Vagina (tissue), 2 donors: ENCODE measurements at regions not wholly inside any gene's neighbourhood (a gene's known extent, or its start where the extent isn't known, plus 50 kb on each side); places are given as distances from the start of the nearest gene placed in this dataset.

Source experiments
- DNase-seq, 2 donors: peaks; one replicate each; pipeline ENCODE4 v3.0.0-alpha.2; 2017; ENCODE audit errors: extremely low spot score in 2 of 2
- H3K27ac ChIP-seq: fragments of 200-600 bp; sonication (generic); one replicate; pipeline ENCODE4 v1.5.1; 2019
- H3K27me3 ChIP-seq: fragments of 200-600 bp; sonication (generic); one replicate; pipeline ENCODE4 v1.5.1; 2019
- H3K36me3 ChIP-seq, 2 donors: fragments of 200-600 bp; sonication (generic); one replicate each; pipeline ENCODE4 v1.5.1; 2017 to 2019
- H3K4me1 ChIP-seq: fragments of 200-600 bp; sonication (generic); one replicate; pipeline ENCODE4 v1.5.1; 2019
- H3K4me3 ChIP-seq, 2 donors: fragments of 200-600 bp; sonication (generic); 1 replicate in 1 of 2; 2 replicates in 1 of 2; pipeline ENCODE4 v1.5.1; 2016 to 2019
- H3K9me3 ChIP-seq: fragments of 200-600 bp; sonication (generic); one replicate; pipeline ENCODE4 v1.5.1; 2019
- CTCF ChIP-seq, 3 experiments: fragments of 450-650 bp in 2 of 3; fragments of 200-600 bp in 1 of 3; sonication (generic) in 1 of 3; IDR thresholded peaks; one replicate each; pipeline ENCODE4 v1.5.1; 2017 to 2019; ENCODE audit warnings: antibody characterized with exemption in 3 of 3, mild to moderate bottlenecking in 2 of 3, moderate library complexity in 2 of 3
- POLR2A ChIP-seq, 2 donors: fragments of 450-650 bp; IDR thresholded peaks; one replicate each; pipeline ENCODE4 v1.6.1; 2017; ENCODE audit warnings: antibody characterized with exemption in 2 of 2, mild to moderate bottlenecking in 2 of 2, moderate library complexity in 2 of 2
- POLR2AphosphoS5 ChIP-seq, 2 donors: sonication (generic); formaldehyde crosslinking; IDR thresholded peaks; one replicate each; pipeline ENCODE4 v1.9.0; 2017; ENCODE audit warnings: antibody characterized with exemption in 2 of 2, mild to moderate bottlenecking in 2 of 2, low read depth in 1 of 2; ENCODE audit not compliant: insufficient read depth in 1 of 2
- intact Hi-C: fragments of 100-400 bp; cut with DNase I; formaldehyde crosslinking; loops from one replicate; pipeline ENCODE4 v1.15.1; 2023

GRCh38 chr1:95983831-95984230 lies 737.8 kb upstream of the PTBP2 start:
- H3K9me3 ChIP-seq, result no peaks in the 10 kb centered on the region
- TF ChIP-seq POLR2AphosphoS5 (IDR thresholded peaks at IDR 0.05; ENCODE audit: insufficient read depth in 1 of 2, low read depth in 1 of 2) (no peak), POLR2A (IDR thresholded peaks at IDR 0.05) (no peak), CTCF (IDR thresholded peaks at IDR 0.05) (no peak)
- no peaks in the 10 kb centered on the region for H3K27me3 ChIP-seq
- DNase-seq, result no peak
- no peak overlapping the region for H3K4me3 ChIP-seq
- intact Hi-C loops, result no loop called here
- H3K4me1 ChIP-seq, result no peaks in the 10 kb centered on the region
- H3K36me3 ChIP-seq, result no peaks in the 10 kb centered on the region
- H3K27ac ChIP-seq, result no peak overlapping the region

- Histone ChIP-seq H3K36me3 (no peaks in the 10 kb centered on the region), H3K27me3 (no peaks in the 10 kb centered on the region), H3K27ac (no peak overlapping the region), H3K4me1 (no peaks in the 10 kb centered on the region), H3K9me3 (no peaks in the 10 kb centered on the region), H3K4me3 (no peak overlapping the region)
- no peak for DNase-seq
- intact Hi-C loops, result no loop called here
- TF ChIP-seq POLR2A (IDR thresholded peaks at IDR 0.05) (no peak), POLR2AphosphoS5 (IDR thresholded peaks at IDR 0.05; ENCODE audit: insufficient read depth in 1 of 2, low read depth in 1 of 2) (no peak), CTCF (IDR thresholded peaks at IDR 0.05) (no peak)
Measured at GRCh38 chr1:95984798-95985374, 736.7 kb upstream of the PTBP2 start.

- intact Hi-C loops, result no loop called here
Measured at GRCh38 chr1:95990033-95990432, 731.6 kb upstream of the PTBP2 start.

GRCh38 chr1:95991787-95992520 lies 729.6 kb upstream of the PTBP2 start:
- Histone ChIP-seq H3K27ac (no peak overlapping the region), H3K36me3 (no peaks in the 10 kb centered on the region)
- TF ChIP-seq POLR2A (IDR thresholded peaks at IDR 0.05) (no peak), POLR2AphosphoS5 (IDR thresholded peaks at IDR 0.05; ENCODE audit: insufficient read depth in 1 of 2, low read depth in 1 of 2) (no peak), CTCF (IDR thresholded peaks at IDR 0.05) (no peak)

More at GRCh38 chr1:95990033-95990432, 731.6 kb upstream of the PTBP2 start:
- no peak overlapping the region for H3K27ac ChIP-seq
- no peak overlapping the region for H3K4me3 ChIP-seq
- H3K9me3 ChIP-seq, result no peaks in the 10 kb centered on the region
- H3K4me1 ChIP-seq, result no peaks in the 10 kb centered on the region
- H3K27me3 ChIP-seq, result no peaks in the 10 kb centered on the region
- DNase-seq, result no peak
- no peak for TF ChIP-seq CTCF (IDR thresholded peaks at IDR 0.05)
- TF ChIP-seq POLR2AphosphoS5 (IDR thresholded peaks at IDR 0.05; ENCODE audit: insufficient read depth in 1 of 2, low read depth in 1 of 2), result no peak
- no peak for TF ChIP-seq POLR2A (IDR thresholded peaks at IDR 0.05)
- no peaks in the 10 kb centered on the region for H3K36me3 ChIP-seq

GRCh38 chr1:95994643-95995042 lies 726.9 kb upstream of the PTBP2 start:
- no peak overlapping the region for H3K4me3 ChIP-seq
- no peak for DNase-seq
- intact Hi-C loops, result no loop called here
- H3K27me3 ChIP-seq, result no peaks in the 10 kb centered on the region
- H3K9me3 ChIP-seq, result no peaks in the 10 kb centered on the region
- TF ChIP-seq POLR2AphosphoS5 (IDR thresholded peaks at IDR 0.05; ENCODE audit: insufficient read depth in 1 of 2, low read depth in 1 of 2), result no peak
- TF ChIP-seq CTCF (IDR thresholded peaks at IDR 0.05), result no peak
- TF ChIP-seq POLR2A (IDR thresholded peaks at IDR 0.05), result no peak
- H3K4me1 ChIP-seq, result no peaks in the 10 kb centered on the region
- H3K36me3 ChIP-seq, result no peaks in the 10 kb centered on the region
- no peak overlapping the region for H3K27ac ChIP-seq

More at GRCh38 chr1:95991787-95992520, 729.6 kb upstream of the PTBP2 start:
- H3K4me1 ChIP-seq, result no peaks in the 10 kb centered on the region
- DNase-seq, result no peak
- no peaks in the 10 kb centered on the region for H3K27me3 ChIP-seq
- H3K4me3 ChIP-seq, result no peak overlapping the region
- no peaks in the 10 kb centered on the region for H3K9me3 ChIP-seq
- intact Hi-C loops, result no loop called here
